Epithelial cell of proximal tubule (primary cell): ENCODE measurements at regions not wholly inside any gene's neighbourhood (a gene's known extent, or its start where the extent isn't known, plus 50 kb on each side); places are given as distances from the start of the nearest gene placed in this dataset.
A peak's percentile ranks its signal among the peaks of the same experiment; 100 is the strongest.
"Not testable (repeated sequence)": the region's sequence is repeated elsewhere in the genome, so short reads cannot be mapped to it uniquely, and the experiment has no call there.

ENCODE experiments used
- DNase-seq: peaks from one replicate; pipeline ENCODE4 v3.0.0-alpha.2; 2011; ENCODE audit warnings: low read depth
- H3K4me3 ChIP-seq: 2 replicates; pipeline ENCODE4 v1.5.1; 2011; ENCODE audit warnings: low read depth, mild to moderate bottlenecking, low read length
- CTCF ChIP-seq: conservative IDR thresholded peaks from 2 replicates; pipeline ENCODE4 v1.5.1; 2012; ENCODE audit warnings: low read depth, mild to moderate bottlenecking, low read length

- TF ChIP-seq CTCF: no peak
- no peak for DNase-seq
- no peak overlapping the region for H3K4me3 ChIP-seq
These were observed 851.3 kb upstream of the POM121L12 start for GRCh38 chr7:52184006-52184703.

- no peak for DNase-seq
- H3K4me3 ChIP-seq: no peak overlapping the region
- TF ChIP-seq CTCF: no peak
These were observed 855.5 kb upstream of the POM121L12 start for GRCh38 chr7:52179934-52180333.

GRCh38 chr7:52168085-52168484, 851.5 kb upstream of the COBL start:
- TF ChIP-seq CTCF: peak; percentile 53
- DNase-seq: no peak
- H3K4me3 ChIP-seq: no peak overlapping the region

GRCh38 chr7:52163311-52163710, 846.7 kb upstream of the COBL start:
- DNase-seq: no peak
- H3K4me3 ChIP-seq: no peak overlapping the region
- no peak for TF ChIP-seq CTCF

- TF ChIP-seq CTCF: no peak
- no peak overlapping the region for H3K4me3 ChIP-seq
- no peak for DNase-seq
These were observed 844.9 kb upstream of the COBL start for GRCh38 chr7:52161483-52161882.

- H3K4me3 ChIP-seq, DNase-seq: not testable (repeated sequence)
These were observed 842.8 kb upstream of the COBL start for GRCh38 chr7:52159421-52159820.

GRCh38 chr7:52154382-52154781, 837.8 kb upstream of the COBL start:
- peak; percentile 19 for TF ChIP-seq CTCF
- no peak overlapping the region for H3K4me3 ChIP-seq
- DNase-seq: no peak
